ENCODE measurements at regions not wholly inside any gene's neighbourhood (a gene's known extent, or its start where the extent isn't known, plus 50 kb on each side); places are given as distances from the start of the nearest gene placed in this dataset.

- no peak for DNase-seq (ENCODE audit: low read depth in 1 of 2, low spot score in 1 of 2)
- in situ Hi-C loops (cut with HindIII; ENCODE audit: low pct_unique_long_range_greater_than_20kb, low sequenced_read_pairs): no loop called here
- no peak for TF ChIP-seq JUND (IDR thresholded peaks at IDR 0.05; ENCODE audit: low read depth)
Measured at GRCh38 chr2:198991431-198991830, 466.3 kb downstream of the SATB2 start.

DNA sequence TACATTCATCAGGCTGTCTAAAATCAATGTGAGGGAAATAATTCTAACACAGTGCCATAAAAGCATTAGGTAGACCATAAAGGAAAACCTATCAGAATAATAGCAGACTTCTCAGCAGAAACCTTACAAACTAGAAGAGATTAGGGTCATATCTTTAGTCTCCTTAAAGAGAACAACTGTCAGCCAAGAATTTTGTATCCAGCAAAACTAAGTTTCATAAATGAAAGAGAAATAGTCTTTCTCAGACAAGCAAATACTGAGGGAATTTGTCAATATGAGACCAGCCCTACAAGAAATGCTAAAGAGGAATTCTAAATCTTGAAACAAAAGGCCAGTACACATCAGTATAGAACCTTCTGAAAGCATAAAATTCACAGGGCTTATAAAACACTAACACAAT is 482.0 kb downstream of the SATB2 start:
- in situ Hi-C loops (cut with HindIII; ENCODE audit: low pct_unique_long_range_greater_than_20kb, low sequenced_read_pairs): no loop called here
- TF ChIP-seq JUND (IDR thresholded peaks at IDR 0.05; ENCODE audit: low read depth): no peak
- DNase-seq (ENCODE audit: low read depth in 1 of 2, low spot score in 1 of 2): no peak

DNA sequence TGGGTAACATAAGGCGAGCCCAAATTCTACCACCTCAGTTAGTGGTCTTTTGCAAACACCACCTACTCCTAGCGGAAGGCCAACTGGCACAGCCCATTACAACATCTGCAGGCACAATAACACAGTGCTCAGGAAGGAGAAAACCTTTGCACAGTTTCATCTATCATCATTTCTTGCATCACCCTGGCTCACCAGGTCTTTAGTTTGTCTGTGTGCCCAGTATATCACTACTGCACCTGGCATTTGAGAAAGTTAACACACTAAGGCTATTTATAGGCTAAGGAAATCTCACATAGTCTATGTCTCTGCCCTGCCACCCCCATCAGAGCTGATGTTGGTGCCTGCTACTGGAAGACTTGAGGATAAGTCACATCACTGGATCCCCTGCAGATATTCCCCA is 484.0 kb downstream of the SATB2 start:
- no peak for TF ChIP-seq JUND (IDR thresholded peaks at IDR 0.05; ENCODE audit: low read depth)
- DNase-seq (ENCODE audit: low read depth in 1 of 2, low spot score in 1 of 2): no peak
- in situ Hi-C loops (cut with HindIII; ENCODE audit: low pct_unique_long_range_greater_than_20kb, low sequenced_read_pairs): no loop called here

GRCh38 chr2:198973181-198973580 is 484.6 kb downstream of the SATB2 start:
- in situ Hi-C loops (cut with HindIII; ENCODE audit: low pct_unique_long_range_greater_than_20kb, low sequenced_read_pairs): no loop called here
- TF ChIP-seq JUND (IDR thresholded peaks at IDR 0.05; ENCODE audit: low read depth): no peak
- DNase-seq (ENCODE audit: low read depth in 1 of 2, low spot score in 1 of 2): no peak

GRCh38 chr2:198968545-198968944 is 489.2 kb downstream of the SATB2 start:
- no peak for DNase-seq (ENCODE audit: low read depth in 1 of 2, low spot score in 1 of 2)
- in situ Hi-C loops (cut with HindIII; ENCODE audit: low pct_unique_long_range_greater_than_20kb, low sequenced_read_pairs): no loop called here
- TF ChIP-seq JUND (IDR thresholded peaks at IDR 0.05; ENCODE audit: low read depth): no peak

- no peak for DNase-seq (ENCODE audit: low read depth in 1 of 2, low spot score in 1 of 2)
- in situ Hi-C loops (cut with HindIII; ENCODE audit: low pct_unique_long_range_greater_than_20kb, low sequenced_read_pairs): no loop called here
- no peak for TF ChIP-seq JUND (IDR thresholded peaks at IDR 0.05; ENCODE audit: low read depth)
Measured at GRCh38 chr2:198966269-198966668, 491.5 kb downstream of the SATB2 start.

GRCh38 chr2:198961547-198961946 is 496.2 kb downstream of the SATB2 start:
- TF ChIP-seq JUND (IDR thresholded peaks at IDR 0.05; ENCODE audit: low read depth): no peak
- in situ Hi-C loops (cut with HindIII; ENCODE audit: low pct_unique_long_range_greater_than_20kb, low sequenced_read_pairs): no loop called here
- DNase-seq (ENCODE audit: low read depth in 1 of 2, low spot score in 1 of 2): no peak

- DNase-seq (ENCODE audit: low read depth in 1 of 2, low spot score in 1 of 2): no peak
- in situ Hi-C loops (cut with HindIII; ENCODE audit: low pct_unique_long_range_greater_than_20kb, low sequenced_read_pairs): no loop called here
- no peak for TF ChIP-seq JUND (IDR thresholded peaks at IDR 0.05; ENCODE audit: low read depth)
Measured at GRCh38 chr2:198957181-198957580, 500.6 kb downstream of the SATB2 start.

GRCh38 chr2:198953328-198953727 is 504.4 kb downstream of the SATB2 start:
- in situ Hi-C loops (cut with HindIII; ENCODE audit: low pct_unique_long_range_greater_than_20kb, low sequenced_read_pairs): no loop called here
- no peak for TF ChIP-seq JUND (IDR thresholded peaks at IDR 0.05; ENCODE audit: low read depth)
- no peak for DNase-seq (ENCODE audit: low read depth in 1 of 2, low spot score in 1 of 2)

- no peak for DNase-seq (ENCODE audit: low read depth in 1 of 2, low spot score in 1 of 2)
- no peak for TF ChIP-seq JUND (IDR thresholded peaks at IDR 0.05; ENCODE audit: low read depth)
- in situ Hi-C loops (cut with HindIII; ENCODE audit: low pct_unique_long_range_greater_than_20kb, low sequenced_read_pairs): no loop called here
Measured at GRCh38 chr2:198950803-198951202, 506.9 kb downstream of the SATB2 start.

GRCh38 chr2:198945496-198945895 is 512.2 kb downstream of the SATB2 start:
- in situ Hi-C loops (cut with HindIII; ENCODE audit: low pct_unique_long_range_greater_than_20kb, low sequenced_read_pairs): no loop called here
- DNase-seq (ENCODE audit: low read depth in 1 of 2, low spot score in 1 of 2): no peak
- no peak for TF ChIP-seq JUND (IDR thresholded peaks at IDR 0.05; ENCODE audit: low read depth)

- in situ Hi-C loops (cut with HindIII; ENCODE audit: low pct_unique_long_range_greater_than_20kb, low sequenced_read_pairs): no loop called here
- no peak for DNase-seq (ENCODE audit: low read depth in 1 of 2, low spot score in 1 of 2)
Measured at GRCh38 chr2:198930170-198930569, 527.6 kb downstream of the SATB2 start.

DNA sequence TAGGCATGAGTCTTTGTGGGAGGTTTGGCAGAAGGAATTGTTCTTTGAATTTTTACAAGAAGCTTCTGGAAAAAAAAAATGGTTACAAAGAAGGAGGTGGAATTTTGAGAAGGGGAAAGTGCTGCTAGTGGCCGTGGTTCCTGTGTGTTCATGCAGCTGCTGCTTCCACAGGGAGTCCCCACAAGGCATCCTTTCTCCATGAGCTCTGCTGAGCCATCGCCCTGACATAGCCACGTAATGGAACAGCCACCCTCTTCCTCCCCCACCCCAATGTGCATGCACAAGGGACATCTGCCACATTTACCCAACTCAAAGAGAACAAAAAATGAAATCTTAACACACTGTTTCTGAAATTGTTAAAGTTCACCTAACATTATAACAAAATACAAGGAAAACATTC is 529.7 kb downstream of the SATB2 start:
- in situ Hi-C loops (cut with HindIII; ENCODE audit: low pct_unique_long_range_greater_than_20kb, low sequenced_read_pairs): no loop called here
- no peak for DNase-seq (ENCODE audit: low read depth in 1 of 2, low spot score in 1 of 2)
- no peak for TF ChIP-seq JUND (IDR thresholded peaks at IDR 0.05; ENCODE audit: low read depth)

More at GRCh38 chr2:198930170-198930569, 527.6 kb downstream of the SATB2 start:
- TF ChIP-seq JUND (IDR thresholded peaks at IDR 0.05; ENCODE audit: low read depth): no peak

GRCh38 chr2:198917926-198918720 is 539.6 kb downstream of the SATB2 start:
- in situ Hi-C loops (cut with HindIII; ENCODE audit: low pct_unique_long_range_greater_than_20kb, low sequenced_read_pairs): no loop called here
- TF ChIP-seq JUND (IDR thresholded peaks at IDR 0.05; ENCODE audit: low read depth): no peak
- no peak for DNase-seq (ENCODE audit: low read depth in 1 of 2, low spot score in 1 of 2)

All from T47D (cell line).